SK-N-SH treated with all-trans-retinoic acid at 6 μM for 48 hours (cell line): ENCODE measurements at regions not wholly inside any gene's neighbourhood (a gene's known extent, or its start where the extent isn't known, plus 50 kb on each side); places are given as distances from the start of the nearest gene placed in this dataset.

Experiments used
- ATAC-seq: fragments of 200-7000 bp; cut with Tn5 transposase; 3 replicates; pipeline ENCODE4 v1.9.1; 2020; ENCODE audit warnings: mild to moderate bottlenecking, moderate library complexity
- ARNTL ChIP-seq: fragments of 450-650 bp; formaldehyde crosslinking; IDR thresholded peaks from 2 replicates; pipeline ENCODE4 v1.5.0; 2020; ENCODE audit warnings: low read depth, mild to moderate bottlenecking, moderate library complexity, borderline replicate concordance
- BACH2 ChIP-seq: fragments of 250-450 bp; sonication (Bioruptor Pico); IDR thresholded peaks from 2 replicates; pipeline ENCODE4 v1.9.0; 2021; ENCODE audit warnings: mild to moderate bottlenecking, borderline replicate concordance
- CREB5 ChIP-seq: fragments of 250-450 bp; sonication (Bioruptor Pico); IDR thresholded peaks from 2 replicates; pipeline ENCODE4 v1.5.1; 2020; ENCODE audit warnings: low read depth, mild to moderate bottlenecking, moderate library complexity
- CSDC2 ChIP-seq: fragments of 250-450 bp; sonication (Bioruptor Pico); IDR thresholded peaks from 2 replicates; pipeline ENCODE4 v1.5.0; 2020; ENCODE audit warnings: mild to moderate bottlenecking, moderate library complexity
- ESRRG ChIP-seq: fragments of 250-450 bp; sonication (Bioruptor Pico); IDR thresholded peaks from 2 replicates; pipeline ENCODE4 v1.6.1; 2021; ENCODE audit warnings: mild to moderate bottlenecking
- ISL1 ChIP-seq: fragments of 250-450 bp; sonication (Bioruptor Pico); IDR thresholded peaks from 2 replicates; pipeline ENCODE4 v2.1.2; 2022; ENCODE audit warnings: mild to moderate bottlenecking, moderate library complexity
- OSR1 ChIP-seq: fragments of 250-450 bp; sonication (Bioruptor Pico); IDR thresholded peaks from 2 replicates; pipeline ENCODE4 v1.8.0; 2022; ENCODE audit warnings: moderate library complexity, mild to moderate bottlenecking, inconsistent platforms
- PATZ1 ChIP-seq: fragments of 250-450 bp; sonication (Bioruptor Pico); IDR thresholded peaks from 2 replicates; pipeline ENCODE4 v1.8.0; 2020; ENCODE audit warnings: mild to moderate bottlenecking, moderate library complexity, borderline replicate concordance
- PPARA ChIP-seq: fragments of 250-450 bp; sonication (Bioruptor Pico); IDR thresholded peaks from 2 replicates; pipeline ENCODE4 v1.5.0; 2020; ENCODE audit warnings: mild to moderate bottlenecking, borderline replicate concordance
- RARB ChIP-seq: fragments of 250-450 bp; sonication (Bioruptor Pico); IDR thresholded peaks from 2 replicates; pipeline ENCODE4 v1.8.0; 2021; ENCODE audit warnings: mild to moderate bottlenecking, moderate library complexity
- TCF4 ChIP-seq: fragments of 250-450 bp; sonication (Bioruptor Pico); IDR thresholded peaks from 2 replicates; pipeline ENCODE4 v1.8.0; 2021; ENCODE audit warnings: mild to moderate bottlenecking, moderate library complexity, borderline replicate concordance
- TOX ChIP-seq: fragments of 250-450 bp; sonication (Bioruptor Pico); IDR thresholded peaks from 2 replicates; pipeline ENCODE4 v1.8.0; 2021; ENCODE audit warnings: mild to moderate bottlenecking, moderate library complexity, borderline replicate concordance
- ZC3H10 ChIP-seq: fragments of 250-450 bp; sonication (Bioruptor Pico); IDR thresholded peaks from 2 replicates; pipeline ENCODE4 v1.5.1; 2021; ENCODE audit warnings: mild to moderate bottlenecking, moderate library complexity
- ZFP3 ChIP-seq: fragments of 250-450 bp; sonication (Bioruptor Pico); IDR thresholded peaks from 2 replicates; pipeline ENCODE4 v1.5.0; 2020; ENCODE audit warnings: mild to moderate bottlenecking, moderate library complexity
- ZFP30 ChIP-seq: fragments of 450-650 bp; formaldehyde crosslinking; IDR thresholded peaks from 2 replicates; pipeline ENCODE4 v1.5.0; 2022; ENCODE audit warnings: mild to moderate bottlenecking, moderate library complexity
- ZNF565 ChIP-seq: fragments of 450-650 bp; formaldehyde crosslinking; conservative IDR thresholded peaks from 2 replicates; pipeline ENCODE4 v1.5.0; 2020; ENCODE audit warnings: low read depth, mild to moderate bottlenecking, moderate library complexity
- ZNF70 ChIP-seq: fragments of 450-650 bp; formaldehyde crosslinking; IDR thresholded peaks from 2 replicates; pipeline ENCODE4 v1.5.0; 2020; ENCODE audit warnings: mild to moderate bottlenecking, moderate library complexity
- ZNF8 ChIP-seq: fragments of 450-650 bp; formaldehyde crosslinking; IDR thresholded peaks from 2 replicates; pipeline ENCODE4 v1.5.0; 2020; ENCODE audit warnings: mild to moderate bottlenecking, moderate library complexity
- TF ChIP-seq, protein P1 (sequence below): fragments of 250-450 bp; sonication (Bioruptor Pico); IDR thresholded peaks from 2 replicates; pipeline ENCODE4 v1.8.0; 2021; ENCODE audit warnings: low read depth, mild to moderate bottlenecking, moderate library complexity, borderline replicate concordance
- TF ChIP-seq, protein P2 (sequence below): fragments of 250-450 bp; sonication (Bioruptor Pico); IDR thresholded peaks from 2 replicates; pipeline ENCODE4 v1.5.0; 2020; ENCODE audit warnings: mild to moderate bottlenecking, moderate library complexity
- TF ChIP-seq, protein P3 (sequence below): fragments of 250-450 bp; sonication (Bioruptor Pico); IDR thresholded peaks from 2 replicates; pipeline ENCODE4 v1.5.1; 2021; ENCODE audit warnings: mild to moderate bottlenecking, moderate library complexity

- no peak for ATAC-seq
- TF ChIP-seq ZNF70 (CRISPR knock-in tag) = no peak
- no peak for TF ChIP-seq BACH2 (CRISPR knock-in tag)
- no peak for TF ChIP-seq ZFP3
Measured at GRCh38 chr4:135015771-135016170, 814.2 kb upstream of the PABPC4L start.

DNA sequence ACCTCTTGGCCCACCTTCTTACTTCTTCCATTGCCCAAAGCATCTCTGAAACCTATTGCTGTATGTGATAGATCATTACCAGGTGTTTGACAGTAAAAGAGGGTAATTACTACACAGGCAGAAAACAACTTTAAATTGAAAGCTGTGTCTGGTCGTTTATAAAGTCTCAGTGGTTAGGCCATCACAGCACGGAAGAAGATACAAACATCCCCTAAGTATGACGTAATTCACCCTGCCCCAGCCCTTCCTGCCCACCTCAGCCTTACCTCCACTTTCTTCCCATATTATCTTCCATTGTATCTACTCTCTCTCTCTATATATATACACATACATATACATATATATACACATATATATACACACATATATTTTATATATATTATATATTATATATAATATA is 805.8 kb upstream of the PABPC4L start:
- no peak for TF ChIP-seq ZFP30 (CRISPR knock-in tag)
- TF ChIP-seq, protein P1, sequence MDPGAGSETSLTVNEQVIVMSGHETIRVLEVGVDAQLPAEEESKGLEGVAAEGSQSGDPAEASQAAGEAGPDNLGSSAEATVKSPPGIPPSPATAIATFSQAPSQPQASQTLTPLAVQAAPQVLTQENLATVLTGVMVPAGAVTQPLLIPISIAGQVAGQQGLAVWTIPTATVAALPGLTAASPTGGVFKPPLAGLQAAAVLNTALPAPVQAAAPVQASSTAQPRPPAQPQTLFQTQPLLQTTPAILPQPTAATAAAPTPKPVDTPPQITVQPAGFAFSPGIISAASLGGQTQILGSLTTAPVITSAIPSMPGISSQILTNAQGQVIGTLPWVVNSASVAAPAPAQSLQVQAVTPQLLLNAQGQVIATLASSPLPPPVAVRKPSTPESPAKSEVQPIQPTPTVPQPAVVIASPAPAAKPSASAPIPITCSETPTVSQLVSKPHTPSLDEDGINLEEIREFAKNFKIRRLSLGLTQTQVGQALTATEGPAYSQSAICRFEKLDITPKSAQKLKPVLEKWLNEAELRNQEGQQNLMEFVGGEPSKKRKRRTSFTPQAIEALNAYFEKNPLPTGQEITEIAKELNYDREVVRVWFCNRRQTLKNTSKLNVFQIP (CRISPR knock-in tag) = no peak
- TF ChIP-seq, protein P2, sequence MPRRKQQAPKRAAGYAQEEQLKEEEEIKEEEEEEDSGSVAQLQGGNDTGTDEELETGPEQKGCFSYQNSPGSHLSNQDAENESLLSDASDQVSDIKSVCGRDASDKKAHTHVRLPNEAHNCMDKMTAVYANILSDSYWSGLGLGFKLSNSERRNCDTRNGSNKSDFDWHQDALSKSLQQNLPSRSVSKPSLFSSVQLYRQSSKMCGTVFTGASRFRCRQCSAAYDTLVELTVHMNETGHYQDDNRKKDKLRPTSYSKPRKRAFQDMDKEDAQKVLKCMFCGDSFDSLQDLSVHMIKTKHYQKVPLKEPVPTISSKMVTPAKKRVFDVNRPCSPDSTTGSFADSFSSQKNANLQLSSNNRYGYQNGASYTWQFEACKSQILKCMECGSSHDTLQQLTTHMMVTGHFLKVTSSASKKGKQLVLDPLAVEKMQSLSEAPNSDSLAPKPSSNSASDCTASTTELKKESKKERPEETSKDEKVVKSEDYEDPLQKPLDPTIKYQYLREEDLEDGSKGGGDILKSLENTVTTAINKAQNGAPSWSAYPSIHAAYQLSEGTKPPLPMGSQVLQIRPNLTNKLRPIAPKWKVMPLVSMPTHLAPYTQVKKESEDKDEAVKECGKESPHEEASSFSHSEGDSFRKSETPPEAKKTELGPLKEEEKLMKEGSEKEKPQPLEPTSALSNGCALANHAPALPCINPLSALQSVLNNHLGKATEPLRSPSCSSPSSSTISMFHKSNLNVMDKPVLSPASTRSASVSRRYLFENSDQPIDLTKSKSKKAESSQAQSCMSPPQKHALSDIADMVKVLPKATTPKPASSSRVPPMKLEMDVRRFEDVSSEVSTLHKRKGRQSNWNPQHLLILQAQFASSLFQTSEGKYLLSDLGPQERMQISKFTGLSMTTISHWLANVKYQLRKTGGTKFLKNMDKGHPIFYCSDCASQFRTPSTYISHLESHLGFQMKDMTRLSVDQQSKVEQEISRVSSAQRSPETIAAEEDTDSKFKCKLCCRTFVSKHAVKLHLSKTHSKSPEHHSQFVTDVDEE (CRISPR knock-in tag) = no peak
- TF ChIP-seq PPARA (CRISPR knock-in tag) = no peak
- no peak for TF ChIP-seq BACH2 (CRISPR knock-in tag)
- no peak for TF ChIP-seq ZNF565 (CRISPR knock-in tag)
- TF ChIP-seq TOX (CRISPR knock-in tag) = no peak
- TF ChIP-seq ESRRG (CRISPR knock-in tag) = no peak
- no peak for TF ChIP-seq ZNF8 (CRISPR knock-in tag)
- no peak for TF ChIP-seq ZC3H10
- no peak for TF ChIP-seq RARB (CRISPR knock-in tag)
- TF ChIP-seq PATZ1 (CRISPR knock-in tag) = no peak
- no peak for TF ChIP-seq OSR1 (CRISPR knock-in tag)
- TF ChIP-seq ZFP3 = no peak
- no peak for TF ChIP-seq ARNTL (CRISPR knock-in tag)
- no peak for TF ChIP-seq CREB5
- TF ChIP-seq ISL1 (CRISPR knock-in tag) = no peak
- TF ChIP-seq, protein P3, sequence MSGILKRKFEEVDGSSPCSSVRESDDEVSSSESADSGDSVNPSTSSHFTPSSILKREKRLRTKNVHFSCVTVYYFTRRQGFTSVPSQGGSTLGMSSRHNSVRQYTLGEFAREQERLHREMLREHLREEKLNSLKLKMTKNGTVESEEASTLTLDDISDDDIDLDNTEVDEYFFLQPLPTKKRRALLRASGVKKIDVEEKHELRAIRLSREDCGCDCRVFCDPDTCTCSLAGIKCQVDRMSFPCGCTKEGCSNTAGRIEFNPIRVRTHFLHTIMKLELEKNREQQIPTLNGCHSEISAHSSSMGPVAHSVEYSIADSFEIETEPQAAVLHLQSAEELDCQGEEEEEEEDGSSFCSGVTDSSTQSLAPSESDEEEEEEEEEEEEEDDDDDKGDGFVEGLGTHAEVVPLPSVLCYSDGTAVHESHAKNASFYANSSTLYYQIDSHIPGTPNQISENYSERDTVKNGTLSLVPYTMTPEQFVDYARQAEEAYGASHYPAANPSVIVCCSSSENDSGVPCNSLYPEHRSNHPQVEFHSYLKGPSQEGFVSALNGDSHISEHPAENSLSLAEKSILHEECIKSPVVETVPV = no peak
- TF ChIP-seq CSDC2 (CRISPR knock-in tag) = no peak
- no peak for ATAC-seq

DNA sequence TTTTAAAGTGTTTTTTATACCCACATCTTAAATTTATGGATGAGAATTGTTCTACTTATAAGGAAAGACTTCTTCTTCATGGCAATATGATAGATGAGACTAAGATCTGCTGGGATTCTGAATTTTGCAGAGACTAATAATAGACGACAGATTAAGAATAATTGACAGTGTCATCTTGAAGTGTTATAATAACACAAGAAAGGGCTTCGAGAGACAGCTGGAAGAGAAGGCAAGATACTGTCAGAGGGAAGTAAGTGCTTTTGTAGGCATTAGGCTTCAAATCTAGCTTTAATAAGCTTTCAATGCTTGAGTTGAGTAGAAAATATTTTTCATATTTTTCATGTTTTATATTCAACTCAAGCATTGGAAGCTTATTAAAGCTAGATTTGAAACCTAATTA is 797.6 kb upstream of the PABPC4L start:
- no peak for TF ChIP-seq ZNF8 (CRISPR knock-in tag)
- no peak for TF ChIP-seq ZFP30 (CRISPR knock-in tag)
- TF ChIP-seq OSR1 (CRISPR knock-in tag) = no peak
- no peak for TF ChIP-seq ZNF70 (CRISPR knock-in tag)
- TF ChIP-seq, protein P2 (CRISPR knock-in tag) = no peak
- no peak for TF ChIP-seq TOX (CRISPR knock-in tag)
- TF ChIP-seq PATZ1 (CRISPR knock-in tag) = no peak
- TF ChIP-seq ISL1 (CRISPR knock-in tag) = no peak
- TF ChIP-seq, protein P3 = no peak
- TF ChIP-seq ZFP3 = no peak
- TF ChIP-seq TCF4 (CRISPR knock-in tag) = no peak
- no peak for TF ChIP-seq ZC3H10
- TF ChIP-seq RARB (CRISPR knock-in tag) = no peak
- no peak for ATAC-seq
